SU-DHL-6 (cell line): ENCODE measurements at regions not wholly inside any gene's neighbourhood (a gene's known extent, or its start where the extent isn't known, plus 50 kb on each side); places are given as distances from the start of the nearest gene placed in this dataset.
"Not testable (repeated sequence)": the region's sequence is repeated elsewhere in the genome, so short reads cannot be mapped to it uniquely, and the experiment has no call there.

Experiments
- H2AFZ ChIP-seq: fragments of 200-600 bp; sonication (generic); 2 replicates; pipeline ENCODE4 v1.6.1; 2014; ENCODE audit warnings: low read depth, mild to moderate bottlenecking, moderate library complexity, mixed read lengths, antibody characterized with exemption, low read length; ENCODE audit not compliant: severe bottlenecking
- H3F3A ChIP-seq: fragments of 200-600 bp; shearing (Covaris generic); 2 replicates; pipeline ENCODE4 v1.6.0; 2016; ENCODE audit warnings: antibody characterized with exemption, mild to moderate bottlenecking; ENCODE audit not compliant: insufficient read depth
- H3K27ac ChIP-seq: fragments of 200-600 bp; sonication (generic); 2 replicates; pipeline ENCODE4 v1.5.1; 2016; ENCODE audit warnings: low read depth, mild to moderate bottlenecking, low read length, moderate library complexity, mixed read lengths
- H3K27me3 ChIP-seq: fragments of 200-600 bp; sonication (generic), shearing (Covaris generic); 2 replicates; pipeline ENCODE4 v1.6.0; 2014; ENCODE audit warnings: mild to moderate bottlenecking, low read length
- H3K36me3 ChIP-seq: fragments of 200-600 bp; sonication (generic); 2 replicates; pipeline ENCODE4 v1.6.1; 2014; ENCODE audit warnings: mild to moderate bottlenecking, low read length, mixed read lengths
- H3K4me2 ChIP-seq: fragments of 300-600, 200-600 bp; shearing (Covaris generic), sonication (generic); 2 replicates; pipeline ENCODE4 v1.6.0; 2014; ENCODE audit warnings: low read length, low read depth, mild to moderate bottlenecking; ENCODE audit not compliant: poor library complexity, severe bottlenecking
- H3K4me3 ChIP-seq: fragments of 200-600 bp; sonication (generic); 2 replicates; pipeline ENCODE4 v1.5.1; 2014; ENCODE audit warnings: antibody characterized with exemption, low read length, mild to moderate bottlenecking, mixed read lengths; ENCODE audit not compliant: insufficient read depth, poor library complexity, severe bottlenecking
- H3K79me2 ChIP-seq: fragments of 200-600 bp; sonication (generic); 2 replicates; pipeline ENCODE4 v1.6.1; 2014; ENCODE audit warnings: mild to moderate bottlenecking, low read length, moderate library complexity; ENCODE audit not compliant: insufficient read depth
- H3K9ac ChIP-seq: fragments of 200-600 bp; sonication (generic); 2 replicates; pipeline ENCODE4 v1.7.0; 2014; ENCODE audit warnings: mild to moderate bottlenecking, low read length
- H3K9me2 ChIP-seq: fragments of 200-600 bp; sonication (generic); replicated peaks from 2 replicates; pipeline ENCODE4 v1.6.1; 2014; ENCODE audit warnings: low read length; ENCODE audit not compliant: insufficient read depth
- H3K9me3 ChIP-seq: fragments of 200-600 bp; sonication (generic); 2 replicates; pipeline ENCODE4 v1.6.1; 2014; ENCODE audit warnings: low read length, mixed read lengths; ENCODE audit not compliant: insufficient read depth
- H4K20me1 ChIP-seq: fragments of 200-600 bp; sonication (generic); 2 replicates; pipeline ENCODE4 v1.6.1; 2014; ENCODE audit warnings: low read depth, mild to moderate bottlenecking, antibody characterized with exemption, low read length, moderate library complexity, mixed read lengths
- EZH2phosphoT487 ChIP-seq: fragments of 200-600 bp; sonication (generic), shearing (Covaris generic); conservative IDR thresholded peaks from 2 replicates; pipeline ENCODE4 v1.6.1; 2018; ENCODE audit warnings: mild to moderate bottlenecking, antibody characterized with exemption, low read length, moderate library complexity, mixed read lengths
- TF ChIP-seq, protein P1 (sequence below): fragments of 200-600 bp; sonication (generic); IDR thresholded peaks from one replicate; pipeline ENCODE4 v1.5.1; 2017; ENCODE audit warnings: antibody characterized with exemption, mild to moderate bottlenecking, low read length, moderate library complexity; ENCODE audit not compliant: insufficient read depth, poor library complexity, severe bottlenecking

DNA sequence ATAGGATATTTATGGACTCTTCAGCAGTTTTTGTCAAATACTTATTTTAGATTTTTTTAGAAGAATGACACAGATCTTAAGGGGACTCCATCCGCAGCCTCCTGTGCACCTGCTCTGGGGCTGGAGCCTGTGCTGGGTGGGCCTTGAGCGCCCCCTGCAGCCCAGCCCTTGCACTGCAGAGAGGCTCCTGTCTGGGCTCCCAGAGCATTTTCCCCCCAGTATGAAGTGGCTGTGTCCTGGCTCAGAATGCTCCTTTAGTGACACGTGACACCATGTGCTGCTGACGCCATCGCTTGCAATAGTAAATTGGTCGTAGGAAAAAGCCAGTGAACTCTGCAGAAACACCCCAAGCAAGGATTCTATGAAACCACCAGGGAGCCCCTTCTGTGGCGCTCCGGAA is 479.7 kb downstream of the TMEM121 start:
- not testable (repeated sequence) for H3K9ac ChIP-seq, H4K20me1 ChIP-seq, H3K79me2 ChIP-seq, H3K27me3 ChIP-seq, H3K4me2 ChIP-seq, H3K4me3 ChIP-seq, H3K27ac ChIP-seq, H2AFZ ChIP-seq, H3K36me3 ChIP-seq, H3F3A ChIP-seq, H3K9me3 ChIP-seq, H3K9me2 ChIP-seq
- TF ChIP-seq, protein P1, sequence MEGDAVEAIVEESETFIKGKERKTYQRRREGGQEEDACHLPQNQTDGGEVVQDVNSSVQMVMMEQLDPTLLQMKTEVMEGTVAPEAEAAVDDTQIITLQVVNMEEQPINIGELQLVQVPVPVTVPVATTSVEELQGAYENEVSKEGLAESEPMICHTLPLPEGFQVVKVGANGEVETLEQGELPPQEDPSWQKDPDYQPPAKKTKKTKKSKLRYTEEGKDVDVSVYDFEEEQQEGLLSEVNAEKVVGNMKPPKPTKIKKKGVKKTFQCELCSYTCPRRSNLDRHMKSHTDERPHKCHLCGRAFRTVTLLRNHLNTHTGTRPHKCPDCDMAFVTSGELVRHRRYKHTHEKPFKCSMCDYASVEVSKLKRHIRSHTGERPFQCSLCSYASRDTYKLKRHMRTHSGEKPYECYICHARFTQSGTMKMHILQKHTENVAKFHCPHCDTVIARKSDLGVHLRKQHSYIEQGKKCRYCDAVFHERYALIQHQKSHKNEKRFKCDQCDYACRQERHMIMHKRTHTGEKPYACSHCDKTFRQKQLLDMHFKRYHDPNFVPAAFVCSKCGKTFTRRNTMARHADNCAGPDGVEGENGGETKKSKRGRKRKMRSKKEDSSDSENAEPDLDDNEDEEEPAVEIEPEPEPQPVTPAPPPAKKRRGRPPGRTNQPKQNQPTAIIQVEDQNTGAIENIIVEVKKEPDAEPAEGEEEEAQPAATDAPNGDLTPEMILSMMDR: peak; percentile 50

DNA sequence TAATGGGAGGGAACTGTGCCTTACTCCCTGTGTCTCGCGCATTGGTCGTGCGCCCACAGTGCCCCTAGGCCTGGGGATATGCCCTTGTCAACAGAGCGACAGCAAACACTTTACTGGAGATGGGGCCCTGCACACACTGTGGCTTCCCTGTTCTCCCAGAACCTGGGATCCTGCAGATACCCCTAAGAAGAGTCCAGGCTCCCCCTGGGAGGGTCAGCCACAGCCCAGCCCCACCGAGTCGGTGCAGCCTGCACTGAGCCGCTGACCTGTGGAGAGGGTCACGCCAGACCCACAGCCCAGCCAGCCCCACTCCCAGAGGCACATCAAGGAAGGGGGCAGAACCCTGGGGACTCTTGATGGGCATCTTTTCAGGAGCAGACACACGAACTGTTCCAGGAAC is 480.3 kb downstream of the TMEM121 start:
- not testable (repeated sequence) for H3K27me3 ChIP-seq, H3K9me3 ChIP-seq, H3F3A ChIP-seq, H2AFZ ChIP-seq, H3K4me2 ChIP-seq, H3K9ac ChIP-seq, H3K9me2 ChIP-seq, H3K27ac ChIP-seq, H4K20me1 ChIP-seq, H3K36me3 ChIP-seq, H3K79me2 ChIP-seq, H3K4me3 ChIP-seq

DNA sequence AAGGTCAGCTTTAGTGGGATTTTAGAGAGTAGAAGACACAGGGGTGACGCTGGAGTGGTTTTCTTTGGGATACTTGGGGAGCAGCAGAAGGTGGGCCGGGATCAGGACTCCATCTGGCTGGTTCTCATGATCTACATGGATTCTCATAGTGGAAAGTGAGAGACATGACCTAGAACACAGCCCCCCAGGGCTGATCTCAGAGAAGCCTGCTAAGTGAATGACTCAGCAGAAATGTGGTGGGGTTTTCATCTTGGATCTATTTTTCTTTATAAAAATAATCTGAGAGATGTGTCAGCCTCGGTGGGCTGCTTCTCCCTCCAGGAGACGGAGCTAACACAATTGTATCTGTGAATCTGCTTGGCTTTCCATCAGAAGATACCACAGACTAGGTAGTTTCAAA is 484.4 kb downstream of the TMEM121 start:
- no peaks in the 10 kb centered on the region for H3K9me2 ChIP-seq
- no peaks in the 10 kb centered on the region for H4K20me1 ChIP-seq
- no peaks in the 10 kb centered on the region for H3K79me2 ChIP-seq
- H3K4me2 ChIP-seq: no peak overlapping the region
- H3K36me3 ChIP-seq: no peaks in the 10 kb centered on the region
- H3K4me3 ChIP-seq: no peak overlapping the region
- no peaks in the 10 kb centered on the region for H3F3A ChIP-seq
- no peak overlapping the region for H3K9ac ChIP-seq
- no peak overlapping the region for H3K27ac ChIP-seq
- no peak overlapping the region for H2AFZ ChIP-seq
- H3K27me3 ChIP-seq: no peaks in the 10 kb centered on the region
- TF ChIP-seq, protein P1: no peak
- TF ChIP-seq EZH2phosphoT487: no peak
- H3K9me3 ChIP-seq: no peaks in the 10 kb centered on the region

DNA sequence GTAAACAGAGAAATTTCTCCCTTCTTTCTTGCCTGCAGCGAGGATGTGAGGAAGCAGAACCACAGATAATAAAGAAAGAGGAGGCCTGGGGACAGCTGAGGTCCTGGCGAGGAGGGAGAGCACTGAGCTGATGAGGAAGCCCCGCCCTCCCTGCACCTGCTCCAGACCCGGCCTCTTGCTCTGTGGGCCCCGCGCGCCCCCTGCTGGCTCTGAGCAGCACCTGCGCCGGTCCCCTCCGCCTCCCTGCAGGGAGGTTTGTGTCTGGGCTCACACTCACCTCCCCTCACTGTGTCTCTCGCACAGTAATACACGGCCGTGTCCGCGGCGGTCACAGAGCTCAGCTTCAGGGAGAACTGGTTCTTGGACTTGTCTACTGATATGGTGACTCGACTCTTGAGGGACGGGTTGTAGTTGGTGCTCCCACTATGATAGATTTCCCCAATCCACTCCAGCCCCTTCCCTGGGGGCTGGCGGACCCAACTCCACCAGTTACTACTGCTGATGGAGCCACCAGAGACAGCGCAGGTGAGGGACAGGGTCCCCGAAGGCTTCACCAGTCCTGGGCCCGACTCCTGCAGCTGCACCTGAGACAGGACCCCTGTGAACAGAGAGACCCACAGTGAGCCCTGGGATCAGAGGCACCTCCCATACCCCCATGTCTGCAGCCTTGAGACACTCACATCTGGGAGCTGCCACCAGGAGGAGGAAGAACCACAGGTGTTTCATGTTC is 485.4 kb downstream of the TMEM121 start:
- H2AFZ ChIP-seq, H3F3A ChIP-seq, H3K9me2 ChIP-seq, H4K20me1 ChIP-seq, H3K4me2 ChIP-seq, H3K4me3 ChIP-seq, H3K79me2 ChIP-seq, H3K27me3 ChIP-seq, H3K9ac ChIP-seq, H3K27ac ChIP-seq, H3K36me3 ChIP-seq, H3K9me3 ChIP-seq: not testable (repeated sequence)

DNA sequence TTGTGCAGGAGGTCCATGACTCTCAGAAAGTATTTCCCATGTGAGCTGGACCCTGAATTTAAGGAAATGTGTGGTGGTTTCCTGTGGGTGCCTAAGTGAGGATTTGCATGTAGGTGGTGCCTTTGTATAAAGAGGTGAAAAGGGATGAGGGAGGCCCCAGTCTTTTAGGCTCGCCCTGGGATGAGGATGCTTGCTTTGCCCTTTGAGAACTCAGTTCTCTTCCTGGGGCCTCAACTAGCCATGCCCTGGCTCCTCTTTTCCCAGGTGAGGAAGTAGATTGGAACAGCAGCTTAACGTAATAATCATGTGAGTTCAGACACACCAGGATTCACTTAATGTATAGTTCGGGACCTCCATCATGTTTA is 486.0 kb downstream of the TMEM121 start:
- H3K27me3 ChIP-seq, H4K20me1 ChIP-seq, H3K4me2 ChIP-seq, H3K9me3 ChIP-seq, H3K4me3 ChIP-seq, H3K9me2 ChIP-seq, H3K9ac ChIP-seq, H3F3A ChIP-seq, H3K27ac ChIP-seq, H3K79me2 ChIP-seq, H2AFZ ChIP-seq, H3K36me3 ChIP-seq: not testable (repeated sequence)
